ENCODE measurements at regions not wholly inside any gene's neighbourhood (a gene's known extent, or its start where the extent isn't known, plus 50 kb on each side); places are given as distances from the start of the nearest gene placed in this dataset.

DNA sequence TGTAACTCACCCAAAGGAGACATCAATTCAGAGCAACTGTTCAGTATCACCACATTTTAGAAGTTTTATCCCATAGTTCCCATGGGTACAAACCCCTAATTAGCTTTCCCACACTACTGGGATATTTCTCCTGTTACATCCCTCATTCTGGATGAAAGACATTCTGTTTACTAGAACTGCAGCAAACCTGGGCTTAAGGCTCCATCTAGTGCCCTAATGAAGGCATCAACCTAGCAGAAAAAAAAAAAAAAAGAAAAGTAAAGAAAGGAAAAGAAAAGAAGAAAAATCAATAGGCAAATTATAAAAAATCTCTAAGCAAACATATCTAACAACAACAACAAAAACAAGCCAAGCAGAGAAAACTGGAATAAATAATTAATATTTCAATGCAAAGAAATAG is 133.7 kb upstream of the CPXCR1 start (continued):
- TF ChIP-seq, protein P1, sequence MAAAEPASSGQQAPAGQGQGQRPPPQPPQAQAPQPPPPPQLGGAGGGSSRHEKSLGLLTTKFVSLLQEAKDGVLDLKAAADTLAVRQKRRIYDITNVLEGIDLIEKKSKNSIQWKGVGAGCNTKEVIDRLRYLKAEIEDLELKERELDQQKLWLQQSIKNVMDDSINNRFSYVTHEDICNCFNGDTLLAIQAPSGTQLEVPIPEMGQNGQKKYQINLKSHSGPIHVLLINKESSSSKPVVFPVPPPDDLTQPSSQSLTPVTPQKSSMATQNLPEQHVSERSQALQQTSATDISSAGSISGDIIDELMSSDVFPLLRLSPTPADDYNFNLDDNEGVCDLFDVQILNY (CRISPR knock-in tag; IDR thresholded peaks at IDR 0.05): no peak
- TF ChIP-seq, protein P2, sequence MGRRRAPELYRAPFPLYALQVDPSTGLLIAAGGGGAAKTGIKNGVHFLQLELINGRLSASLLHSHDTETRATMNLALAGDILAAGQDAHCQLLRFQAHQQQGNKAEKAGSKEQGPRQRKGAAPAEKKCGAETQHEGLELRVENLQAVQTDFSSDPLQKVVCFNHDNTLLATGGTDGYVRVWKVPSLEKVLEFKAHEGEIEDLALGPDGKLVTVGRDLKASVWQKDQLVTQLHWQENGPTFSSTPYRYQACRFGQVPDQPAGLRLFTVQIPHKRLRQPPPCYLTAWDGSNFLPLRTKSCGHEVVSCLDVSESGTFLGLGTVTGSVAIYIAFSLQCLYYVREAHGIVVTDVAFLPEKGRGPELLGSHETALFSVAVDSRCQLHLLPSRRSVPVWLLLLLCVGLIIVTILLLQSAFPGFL (CRISPR knock-in tag; IDR thresholded peaks at IDR 0.05; ENCODE audit: borderline replicate concordance): no peak
- no peak for TF ChIP-seq ZNF317 (CRISPR knock-in tag; IDR thresholded peaks at IDR 0.05; ENCODE audit: borderline replicate concordance, low read depth)
- no peak for TF ChIP-seq RORB (CRISPR knock-in tag; IDR thresholded peaks at IDR 0.05)
- TF ChIP-seq, protein P3, sequence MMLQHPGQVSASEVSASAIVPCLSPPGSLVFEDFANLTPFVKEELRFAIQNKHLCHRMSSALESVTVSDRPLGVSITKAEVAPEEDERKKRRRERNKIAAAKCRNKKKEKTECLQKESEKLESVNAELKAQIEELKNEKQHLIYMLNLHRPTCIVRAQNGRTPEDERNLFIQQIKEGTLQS (CRISPR knock-in tag; conservative IDR thresholded peaks at IDR 0.05): no peak
- no peak for TF ChIP-seq KAT7 (CRISPR knock-in tag; IDR thresholded peaks at IDR 0.05; ENCODE audit: borderline replicate concordance)
- TF ChIP-seq ZNF121 (CRISPR knock-in tag; IDR thresholded peaks at IDR 0.05): no peak
- TF ChIP-seq EMX1 (CRISPR knock-in tag; IDR thresholded peaks at IDR 0.05): no peak

DNA sequence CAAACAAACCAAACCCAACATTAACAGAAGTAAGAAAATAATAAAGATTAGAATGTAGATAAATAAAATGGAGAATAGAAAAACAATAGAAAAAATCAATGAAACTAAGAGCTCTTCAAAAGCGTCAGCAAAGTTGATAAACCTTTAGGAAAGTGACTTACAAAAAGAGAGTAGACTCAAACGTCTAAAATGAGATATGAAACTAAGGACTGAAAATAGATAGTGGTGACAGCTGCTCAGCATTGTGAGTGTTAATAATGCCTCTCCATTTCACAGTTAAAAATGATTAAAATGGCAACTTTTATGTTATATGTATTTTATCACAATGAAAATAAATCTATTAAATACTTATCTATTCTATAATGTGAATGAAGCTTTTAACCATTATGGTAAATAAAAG is 125.7 kb upstream of the CPXCR1 start:
- Mint-ChIP-seq H3K9me3 (peaks cover 6% of the 10 kb centered on the region; the same call in 1 of the 2 replicates), H3K27ac (no peak overlapping the region), H3K36me3 (no peaks in the 10 kb centered on the region), H3K27me3 (ENCODE audit: low read depth) (no peaks in the 10 kb centered on the region), H3K4me3 (no peak overlapping the region), H3K4me1 (no peaks in the 10 kb centered on the region)
- ChIA-PET POLR2A (no interaction called here), CTCF (no interaction called here)
- ATAC-seq: no peak
- no peak for DNase-seq (ENCODE audit: low spot score)
- TF ChIP-seq, protein P4, sequence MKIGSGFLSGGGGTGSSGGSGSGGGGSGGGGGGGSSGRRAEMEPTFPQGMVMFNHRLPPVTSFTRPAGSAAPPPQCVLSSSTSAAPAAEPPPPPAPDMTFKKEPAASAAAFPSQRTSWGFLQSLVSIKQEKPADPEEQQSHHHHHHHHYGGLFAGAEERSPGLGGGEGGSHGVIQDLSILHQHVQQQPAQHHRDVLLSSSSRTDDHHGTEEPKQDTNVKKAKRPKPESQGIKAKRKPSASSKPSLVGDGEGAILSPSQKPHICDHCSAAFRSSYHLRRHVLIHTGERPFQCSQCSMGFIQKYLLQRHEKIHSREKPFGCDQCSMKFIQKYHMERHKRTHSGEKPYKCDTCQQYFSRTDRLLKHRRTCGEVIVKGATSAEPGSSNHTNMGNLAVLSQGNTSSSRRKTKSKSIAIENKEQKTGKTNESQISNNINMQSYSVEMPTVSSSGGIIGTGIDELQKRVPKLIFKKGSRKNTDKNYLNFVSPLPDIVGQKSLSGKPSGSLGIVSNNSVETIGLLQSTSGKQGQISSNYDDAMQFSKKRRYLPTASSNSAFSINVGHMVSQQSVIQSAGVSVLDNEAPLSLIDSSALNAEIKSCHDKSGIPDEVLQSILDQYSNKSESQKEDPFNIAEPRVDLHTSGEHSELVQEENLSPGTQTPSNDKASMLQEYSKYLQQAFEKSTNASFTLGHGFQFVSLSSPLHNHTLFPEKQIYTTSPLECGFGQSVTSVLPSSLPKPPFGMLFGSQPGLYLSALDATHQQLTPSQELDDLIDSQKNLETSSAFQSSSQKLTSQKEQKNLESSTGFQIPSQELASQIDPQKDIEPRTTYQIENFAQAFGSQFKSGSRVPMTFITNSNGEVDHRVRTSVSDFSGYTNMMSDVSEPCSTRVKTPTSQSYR (CRISPR knock-in tag; IDR thresholded peaks at IDR 0.05): no peak
- no peak for TF ChIP-seq CBFB (CRISPR knock-in tag; IDR thresholded peaks at IDR 0.05; ENCODE audit: low read depth)
- no peak for TF ChIP-seq ZNF138 (CRISPR knock-in tag; conservative IDR thresholded peaks at IDR 0.05)
- no peak for TF ChIP-seq RORB (CRISPR knock-in tag; IDR thresholded peaks at IDR 0.05)
- TF ChIP-seq, protein P3 (CRISPR knock-in tag; conservative IDR thresholded peaks at IDR 0.05): no peak
- TF ChIP-seq SMAD3 (CRISPR knock-in tag; IDR thresholded peaks at IDR 0.05; ENCODE audit: borderline replicate concordance): no peak
- TF ChIP-seq, protein P5, sequence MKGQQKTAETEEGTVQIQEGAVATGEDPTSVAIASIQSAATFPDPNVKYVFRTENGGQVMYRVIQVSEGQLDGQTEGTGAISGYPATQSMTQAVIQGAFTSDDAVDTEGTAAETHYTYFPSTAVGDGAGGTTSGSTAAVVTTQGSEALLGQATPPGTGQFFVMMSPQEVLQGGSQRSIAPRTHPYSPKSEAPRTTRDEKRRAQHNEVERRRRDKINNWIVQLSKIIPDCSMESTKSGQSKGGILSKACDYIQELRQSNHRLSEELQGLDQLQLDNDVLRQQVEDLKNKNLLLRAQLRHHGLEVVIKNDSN (CRISPR knock-in tag; IDR thresholded peaks at IDR 0.05): no peak
- TF ChIP-seq, protein P6, sequence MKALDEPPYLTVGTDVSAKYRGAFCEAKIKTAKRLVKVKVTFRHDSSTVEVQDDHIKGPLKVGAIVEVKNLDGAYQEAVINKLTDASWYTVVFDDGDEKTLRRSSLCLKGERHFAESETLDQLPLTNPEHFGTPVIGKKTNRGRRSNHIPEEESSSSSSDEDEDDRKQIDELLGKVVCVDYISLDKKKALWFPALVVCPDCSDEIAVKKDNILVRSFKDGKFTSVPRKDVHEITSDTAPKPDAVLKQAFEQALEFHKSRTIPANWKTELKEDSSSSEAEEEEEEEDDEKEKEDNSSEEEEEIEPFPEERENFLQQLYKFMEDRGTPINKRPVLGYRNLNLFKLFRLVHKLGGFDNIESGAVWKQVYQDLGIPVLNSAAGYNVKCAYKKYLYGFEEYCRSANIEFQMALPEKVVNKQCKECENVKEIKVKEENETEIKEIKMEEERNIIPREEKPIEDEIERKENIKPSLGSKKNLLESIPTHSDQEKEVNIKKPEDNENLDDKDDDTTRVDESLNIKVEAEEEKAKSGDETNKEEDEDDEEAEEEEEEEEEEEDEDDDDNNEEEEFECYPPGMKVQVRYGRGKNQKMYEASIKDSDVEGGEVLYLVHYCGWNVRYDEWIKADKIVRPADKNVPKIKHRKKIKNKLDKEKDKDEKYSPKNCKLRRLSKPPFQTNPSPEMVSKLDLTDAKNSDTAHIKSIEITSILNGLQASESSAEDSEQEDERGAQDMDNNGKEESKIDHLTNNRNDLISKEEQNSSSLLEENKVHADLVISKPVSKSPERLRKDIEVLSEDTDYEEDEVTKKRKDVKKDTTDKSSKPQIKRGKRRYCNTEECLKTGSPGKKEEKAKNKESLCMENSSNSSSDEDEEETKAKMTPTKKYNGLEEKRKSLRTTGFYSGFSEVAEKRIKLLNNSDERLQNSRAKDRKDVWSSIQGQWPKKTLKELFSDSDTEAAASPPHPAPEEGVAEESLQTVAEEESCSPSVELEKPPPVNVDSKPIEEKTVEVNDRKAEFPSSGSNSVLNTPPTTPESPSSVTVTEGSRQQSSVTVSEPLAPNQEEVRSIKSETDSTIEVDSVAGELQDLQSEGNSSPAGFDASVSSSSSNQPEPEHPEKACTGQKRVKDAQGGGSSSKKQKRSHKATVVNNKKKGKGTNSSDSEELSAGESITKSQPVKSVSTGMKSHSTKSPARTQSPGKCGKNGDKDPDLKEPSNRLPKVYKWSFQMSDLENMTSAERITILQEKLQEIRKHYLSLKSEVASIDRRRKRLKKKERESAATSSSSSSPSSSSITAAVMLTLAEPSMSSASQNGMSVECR (CRISPR knock-in tag; IDR thresholded peaks at IDR 0.05; ENCODE audit: borderline replicate concordance): no peak
- no peak for TF ChIP-seq CREB1 (CRISPR knock-in tag; IDR thresholded peaks at IDR 0.05)
- TF ChIP-seq, protein P7, sequence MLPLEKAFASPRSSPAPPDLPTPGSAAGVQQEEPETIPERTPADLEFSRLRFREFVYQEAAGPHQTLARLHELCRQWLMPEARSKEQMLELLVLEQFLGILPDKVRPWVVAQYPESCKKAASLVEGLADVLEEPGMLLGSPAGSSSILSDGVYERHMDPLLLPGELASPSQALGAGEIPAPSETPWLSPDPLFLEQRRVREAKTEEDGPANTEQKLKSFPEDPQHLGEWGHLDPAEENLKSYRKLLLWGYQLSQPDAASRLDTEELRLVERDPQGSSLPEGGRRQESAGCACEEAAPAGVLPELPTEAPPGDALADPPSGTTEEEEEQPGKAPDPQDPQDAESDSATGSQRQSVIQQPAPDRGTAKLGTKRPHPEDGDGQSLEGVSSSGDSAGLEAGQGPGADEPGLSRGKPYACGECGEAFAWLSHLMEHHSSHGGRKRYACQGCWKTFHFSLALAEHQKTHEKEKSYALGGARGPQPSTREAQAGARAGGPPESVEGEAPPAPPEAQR (CRISPR knock-in tag; IDR thresholded peaks at IDR 0.05): no peak
- TF ChIP-seq ZNF232 (CRISPR knock-in tag; IDR thresholded peaks at IDR 0.05): no peak
- TF ChIP-seq, protein P8, sequence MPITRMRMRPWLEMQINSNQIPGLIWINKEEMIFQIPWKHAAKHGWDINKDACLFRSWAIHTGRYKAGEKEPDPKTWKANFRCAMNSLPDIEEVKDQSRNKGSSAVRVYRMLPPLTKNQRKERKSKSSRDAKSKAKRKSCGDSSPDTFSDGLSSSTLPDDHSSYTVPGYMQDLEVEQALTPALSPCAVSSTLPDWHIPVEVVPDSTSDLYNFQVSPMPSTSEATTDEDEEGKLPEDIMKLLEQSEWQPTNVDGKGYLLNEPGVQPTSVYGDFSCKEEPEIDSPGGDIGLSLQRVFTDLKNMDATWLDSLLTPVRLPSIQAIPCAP (CRISPR knock-in tag; IDR thresholded peaks at IDR 0.05): no peak
- TF ChIP-seq NR3C1 (CRISPR knock-in tag; conservative IDR thresholded peaks at IDR 0.05; ENCODE audit: low read depth): no peak
- TF ChIP-seq PRRX2 (CRISPR knock-in tag; IDR thresholded peaks at IDR 0.05): no peak
- no peak for TF ChIP-seq FOXJ3 (CRISPR knock-in tag; IDR thresholded peaks at IDR 0.05; ENCODE audit: borderline replicate concordance)

Measured in WTC11 (cell line).